H9 (cell line): ENCODE measurements at regions not wholly inside any gene's neighbourhood (a gene's known extent, or its start where the extent isn't known, plus 50 kb on each side); places are given as distances from the start of the nearest gene placed in this dataset.

ENCODE experiments used
- DNase-seq: peaks from one replicate; pipeline ENCODE4 v3.0.0-alpha.2; 2017
- H2AFZ ChIP-seq: one replicate; pipeline ENCODE4 v1.6.1; 2013; ENCODE audit warnings: mild to moderate bottlenecking, low read length, control low read depth, moderate library complexity
- H2AK5ac ChIP-seq: 2 replicates; pipeline ENCODE4 v1.6.1; 2013; ENCODE audit warnings: low read length, control low read depth, mixed read lengths; ENCODE audit not compliant: insufficient read length
- H2BK120ac ChIP-seq: one replicate; pipeline ENCODE4 v1.6.1; 2013; ENCODE audit warnings: low read depth, mild to moderate bottlenecking, low read length, control low read depth, inconsistent platforms; ENCODE audit not compliant: poor library complexity, severe bottlenecking
- H2BK12ac ChIP-seq: 2 replicates; pipeline ENCODE4 v1.6.1; 2013; ENCODE audit warnings: low read length, control low read depth, mixed read lengths, low read depth; ENCODE audit not compliant: insufficient read length
- H2BK15ac ChIP-seq: 2 replicates; pipeline ENCODE4 v1.6.1; 2013; ENCODE audit warnings: low read depth, low read length, control low read depth
- H2BK20ac ChIP-seq: one replicate; pipeline ENCODE4 v1.6.1; 2013; ENCODE audit warnings: low read depth, mild to moderate bottlenecking, low read length, control low read depth, inconsistent platforms; ENCODE audit not compliant: poor library complexity, severe bottlenecking
- H2BK5ac ChIP-seq: 2 replicates; pipeline ENCODE4 v1.6.1; 2013; ENCODE audit warnings: low read length, control low read depth, mixed read lengths; ENCODE audit not compliant: insufficient read length
- H3K14ac ChIP-seq: 2 replicates; pipeline ENCODE4 v1.6.1; 2013; ENCODE audit warnings: low read length, control low read depth; ENCODE audit not compliant: insufficient read depth
- H3K18ac ChIP-seq: 2 replicates; pipeline ENCODE4 v1.6.1; 2013; ENCODE audit warnings: low read depth, mild to moderate bottlenecking, mixed read lengths, low read length, control low read depth; ENCODE audit not compliant: insufficient read length
- H3K23ac ChIP-seq: 2 replicates; pipeline ENCODE4 v1.6.1; 2013; ENCODE audit warnings: low read length, control low read depth, mixed read lengths, low read depth; ENCODE audit not compliant: insufficient read length
- H3K23me2 ChIP-seq: 2 replicates; pipeline ENCODE4 v1.6.1; 2013; ENCODE audit warnings: low read depth, mild to moderate bottlenecking, mixed read lengths, low read length, control low read depth; ENCODE audit not compliant: insufficient read length, poor library complexity, severe bottlenecking
- H3K27ac ChIP-seq: 2 replicates; pipeline ENCODE4 v1.5.1; 2013; ENCODE audit warnings: low read length, control low read depth, mixed read lengths, low read depth; ENCODE audit not compliant: insufficient read length
- H3K27me3 ChIP-seq: 2 replicates; pipeline ENCODE4 v1.6.1; 2013; ENCODE audit warnings: low read length, control low read depth, inconsistent platforms; ENCODE audit not compliant: insufficient read depth
- H3K4ac ChIP-seq: 2 replicates; pipeline ENCODE4 v1.6.1; 2013; ENCODE audit warnings: low read depth, mild to moderate bottlenecking, control low read depth, inconsistent platforms, low read length, moderate library complexity
- H3K4me1 ChIP-seq: 2 replicates; pipeline ENCODE4 v1.6.1; 2013; ENCODE audit warnings: low read length, control low read depth, inconsistent platforms; ENCODE audit not compliant: insufficient read depth
- H3K4me2 ChIP-seq: 2 replicates; pipeline ENCODE4 v1.6.1; 2013; ENCODE audit warnings: low read length, control low read depth, mixed read lengths; ENCODE audit not compliant: insufficient read length, insufficient read depth
- H3K56ac ChIP-seq: 2 replicates; pipeline ENCODE4 v1.6.1; 2013; ENCODE audit warnings: low read depth, mild to moderate bottlenecking, mixed read lengths, low read length, control low read depth; ENCODE audit not compliant: insufficient read length
- H3K79me1 ChIP-seq: 2 replicates; pipeline ENCODE4 v1.6.1; 2013; ENCODE audit warnings: low read depth, mild to moderate bottlenecking, moderate library complexity, low read length, control low read depth, inconsistent platforms; ENCODE audit not compliant: insufficient read depth, poor library complexity, severe bottlenecking
- H3K79me2 ChIP-seq: 2 replicates; pipeline ENCODE4 v1.6.1; 2013; ENCODE audit warnings: low read length, control low read depth, inconsistent platforms; ENCODE audit not compliant: insufficient read depth
- H3K9ac ChIP-seq: 2 replicates; pipeline ENCODE4 v1.6.1; 2013; ENCODE audit warnings: low read length, control low read depth, mixed read lengths; ENCODE audit not compliant: insufficient read length; ENCODE audit errors: extremely low read depth
- H3K9me3 ChIP-seq: one replicate; pipeline ENCODE4 v1.6.1; 2013; ENCODE audit warnings: low read depth, low read length, inconsistent platforms; ENCODE audit not compliant: control insufficient read depth
- H3T11ph ChIP-seq: one replicate; pipeline ENCODE4 v1.6.1; 2013; ENCODE audit warnings: mild to moderate bottlenecking, low read length, control low read depth, inconsistent platforms
- H4K20me1 ChIP-seq: one replicate; pipeline ENCODE4 v1.6.1; 2013; ENCODE audit not compliant: control insufficient read depth, insufficient read length, insufficient read depth
- H4K5ac ChIP-seq: 2 replicates; pipeline ENCODE4 v1.6.1; 2013; ENCODE audit warnings: low read depth, mild to moderate bottlenecking, mixed read lengths, low read length, control low read depth; ENCODE audit not compliant: insufficient read length
- H4K8ac ChIP-seq: replicated peaks from 2 replicates; pipeline ENCODE4 v1.6.1; 2013; ENCODE audit warnings: low read length, control low read depth, mixed read lengths, low read depth; ENCODE audit not compliant: insufficient read length
- H4K91ac ChIP-seq: 2 replicates; pipeline ENCODE4 v1.6.1; 2013; ENCODE audit warnings: low read depth, mild to moderate bottlenecking, moderate library complexity, mixed read lengths, low read length, control low read depth; ENCODE audit not compliant: insufficient read length
- H3K27ac Mint-ChIP-seq, 3 experiments: 2 replicates in 2 of 3; 3 replicates in 1 of 3; pipeline ENCODE4 v1.8.0; 2020 to 2021; ENCODE audit warnings: mixed read lengths in 3 of 3, mild to moderate bottlenecking in 1 of 3, moderate library complexity in 1 of 3
- H3K27me3 Mint-ChIP-seq: 2 replicates; pipeline ENCODE4 v1.8.0; 2021; ENCODE audit warnings: low read depth, mild to moderate bottlenecking, moderate library complexity, mixed read lengths
- H3K36me3 Mint-ChIP-seq, 3 experiments: 2 replicates in 2 of 3; 3 replicates in 1 of 3; pipeline ENCODE4 v1.8.0; 2020 to 2021; ENCODE audit warnings: low read depth in 3 of 3, mixed read lengths in 3 of 3; ENCODE audit not compliant: insufficient read depth in 1 of 3
- H3K4me1 Mint-ChIP-seq, 2 experiments: 2 replicates each; pipeline ENCODE4 v1.8.0; 2020; ENCODE audit warnings: mixed read lengths in 2 of 2
- H3K4me3 Mint-ChIP-seq, 2 experiments: 2 replicates in 1 of 2; 3 replicates in 1 of 2; pipeline ENCODE4 v1.8.0; 2020 to 2021; ENCODE audit warnings: mild to moderate bottlenecking in 2 of 2, mixed read lengths in 2 of 2, moderate library complexity in 1 of 2
- H3K9me3 Mint-ChIP-seq, 2 experiments: 2 replicates in 1 of 2; 3 replicates in 1 of 2; pipeline ENCODE4 v1.8.0; 2020; ENCODE audit warnings: mild to moderate bottlenecking in 2 of 2, mixed read lengths in 2 of 2, moderate library complexity in 1 of 2
- WGBS: extraction: QIAGEN DNeasy Blood & Tissue Kit; methylation state at CpG from one replicate; pipeline ENCODE4 v1.1.7; 2013; ENCODE audit warnings: missing lambda C conversion rate, low lambda C conversion rate, mixed read lengths; ENCODE audit not compliant: insufficient read length; ENCODE audit errors: extremely low coverage; 5-methylcytosine and 5-hydroxymethylcytosine counted together
- TF ChIP-seq, protein P1 (sequence below): fragments of 200-600 bp; sonication (generic); conservative IDR thresholded peaks from 3 replicates; pipeline ENCODE4 v1.8.0; 2021; ENCODE audit warnings: antibody characterized with exemption, mild to moderate bottlenecking

GRCh38 chr14:21921453-21921852 lies 247.8 kb upstream of the OR4E1 start:
- H2BK20ac ChIP-seq, result no peak overlapping the region
- no CpG with 5 or more reads among the region's 1 CpG for WGBS
- no peaks in the 10 kb centered on the region for H3K9me3 ChIP-seq
- TF ChIP-seq, protein P1, sequence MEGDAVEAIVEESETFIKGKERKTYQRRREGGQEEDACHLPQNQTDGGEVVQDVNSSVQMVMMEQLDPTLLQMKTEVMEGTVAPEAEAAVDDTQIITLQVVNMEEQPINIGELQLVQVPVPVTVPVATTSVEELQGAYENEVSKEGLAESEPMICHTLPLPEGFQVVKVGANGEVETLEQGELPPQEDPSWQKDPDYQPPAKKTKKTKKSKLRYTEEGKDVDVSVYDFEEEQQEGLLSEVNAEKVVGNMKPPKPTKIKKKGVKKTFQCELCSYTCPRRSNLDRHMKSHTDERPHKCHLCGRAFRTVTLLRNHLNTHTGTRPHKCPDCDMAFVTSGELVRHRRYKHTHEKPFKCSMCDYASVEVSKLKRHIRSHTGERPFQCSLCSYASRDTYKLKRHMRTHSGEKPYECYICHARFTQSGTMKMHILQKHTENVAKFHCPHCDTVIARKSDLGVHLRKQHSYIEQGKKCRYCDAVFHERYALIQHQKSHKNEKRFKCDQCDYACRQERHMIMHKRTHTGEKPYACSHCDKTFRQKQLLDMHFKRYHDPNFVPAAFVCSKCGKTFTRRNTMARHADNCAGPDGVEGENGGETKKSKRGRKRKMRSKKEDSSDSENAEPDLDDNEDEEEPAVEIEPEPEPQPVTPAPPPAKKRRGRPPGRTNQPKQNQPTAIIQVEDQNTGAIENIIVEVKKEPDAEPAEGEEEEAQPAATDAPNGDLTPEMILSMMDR, result no peak
- no peak overlapping the region for H3K27ac Mint-ChIP-seq
- no peak overlapping the region for H3K56ac ChIP-seq
- no peak overlapping the region for H4K8ac ChIP-seq
- H3K4me1 Mint-ChIP-seq, result no peaks in the 10 kb centered on the region
- H3K27me3 Mint-ChIP-seq, result peaks cover 4% of the 10 kb centered on the region
- no peak overlapping the region for H2BK120ac ChIP-seq
- H4K5ac ChIP-seq, result no peak overlapping the region
- H4K91ac ChIP-seq, result no peak overlapping the region
- no peak overlapping the region for H3K4me2 ChIP-seq
- H3K4ac ChIP-seq, result no peak overlapping the region
- H3K14ac ChIP-seq, result no peak overlapping the region
- H2AK5ac ChIP-seq, result no peak overlapping the region
- H2BK5ac ChIP-seq, result no peak overlapping the region
- H3K23me2 ChIP-seq, result no peaks in the 10 kb centered on the region
- no peak overlapping the region for H3K23ac ChIP-seq
- H3K79me1 ChIP-seq, result no peaks in the 10 kb centered on the region
- no peak overlapping the region for H3K9ac ChIP-seq
- no peak overlapping the region for H2BK15ac ChIP-seq
- DNase-seq, result no peak
- no peak overlapping the region for H3T11ph ChIP-seq
- H3K27ac ChIP-seq, result no peak overlapping the region
- H3K79me2 ChIP-seq, result no peaks in the 10 kb centered on the region
- H3K4me1 ChIP-seq, result no peaks in the 10 kb centered on the region; the same call in 1 of the 2 replicates
- no peaks in the 10 kb centered on the region for H3K27me3 ChIP-seq
- no peak overlapping the region for H3K4me3 Mint-ChIP-seq
- no peaks in the 10 kb centered on the region for H3K36me3 Mint-ChIP-seq
- H3K9me3 Mint-ChIP-seq, result no peaks in the 10 kb centered on the region
- no peaks in the 10 kb centered on the region for H4K20me1 ChIP-seq
- H2AFZ ChIP-seq, result no peak overlapping the region
- no peak overlapping the region for H2BK12ac ChIP-seq
- H3K18ac ChIP-seq, result no peak overlapping the region
